HepG2 (cell line): ENCODE measurements at regions not wholly inside any gene's neighbourhood (a gene's known extent, or its start where the extent isn't known, plus 50 kb on each side); places are given as distances from the start of the nearest gene placed in this dataset.

Experiments
- ATAC-seq: fragments of 200-7000 bp; cut with Tn5 transposase; 3 replicates; pipeline ENCODE4 v1.9.1; 2020; ENCODE audit warnings: mild to moderate bottlenecking, moderate library complexity
- BruUV-seq: library from RNA; stranded (reverse); fragments of 400-500 nt; replicated peaks from 2 replicates; lab custom pipeline; 2021; lab: Mats Ljungman, UMichigan
- CTCF ChIA-PET: fragments of 300-600 bp; formaldehyde crosslinking; extraction: SDS; loops from one replicate; lab custom pipeline; 2021; ENCODE audit warnings: low total read pairs, inconsistent platforms, low intra/inter-chr PET ratio; lab: Yijun Ruan, JAX
- POLR2A ChIA-PET: fragments of 350-600 bp; sonication (Branson Sonifier 250); formaldehyde crosslinking; loops from one replicate; lab custom pipeline; 2020; ENCODE audit warnings: antibody characterized with exemption, inconsistent platforms; lab: Yijun Ruan, JAX
- DNase-seq: peaks from one replicate; pipeline ENCODE4 v3.0.0-alpha.2; 2015; ENCODE audit warnings: low spot score
- FAIRE-seq: peaks from 3 replicates; lab custom pipeline; 2011; peaks lifted over from hg19 to GRCh38; lab: Jason Lieb, UNC
- H2AFZ ChIP-seq: one replicate; pipeline ENCODE4 v1.6.1; 2011; ENCODE audit warnings: low read length, inconsistent platforms
- H3K27ac ChIP-seq: fragments of 300-600 bp; 3 replicates; pipeline ENCODE4 v1.8.0; 2011; ENCODE audit warnings: mixed run types, mild to moderate bottlenecking, mixed read lengths, low read length, inconsistent platforms; ENCODE audit not compliant: insufficient read depth; ENCODE audit errors: extremely low read length
- H3K27me3 ChIP-seq, 2 experiments: fragments of 200-600 bp in 1 of 2; 2 replicates in 1 of 2; 3 replicates in 1 of 2; pipeline versions ENCODE4 v1.6.0 to v1.8.0; 2011; ENCODE audit warnings: low read length in 2 of 2, mild to moderate bottlenecking in 2 of 2, moderate library complexity in 2 of 2, inconsistent platforms in 1 of 2; ENCODE audit not compliant: insufficient read depth in 2 of 2, control insufficient read depth in 1 of 2
- H3K36me3 ChIP-seq, 2 experiments: fragments of 200-600 bp in 1 of 2; replicated peaks in 1 of 2; 2 replicates in 1 of 2; 3 replicates in 1 of 2; pipeline versions ENCODE4 v1.5.1 to v1.8.0; 2011; ENCODE audit warnings: low read length in 2 of 2, inconsistent platforms in 1 of 2; ENCODE audit not compliant: insufficient read depth in 2 of 2, control insufficient read depth in 1 of 2
- H3K4me1 ChIP-seq: 2 replicates; pipeline ENCODE4 v1.5.1; 2012; ENCODE audit warnings: low read length, inconsistent platforms; ENCODE audit not compliant: insufficient read depth
- H3K4me2 ChIP-seq: 2 replicates; pipeline ENCODE4 v1.6.0; 2011; ENCODE audit warnings: low read depth, low read length, inconsistent platforms
- H3K4me3 ChIP-seq, 3 experiments: fragments of 200-600 bp in 1 of 3; sonication (generic), shearing (Covaris generic) in 1 of 3; replicated peaks in 1 of 3; 2 replicates each; pipeline ENCODE4 v1.5.1; 2011 to 2016; ENCODE audit warnings: low read length in 3 of 3, inconsistent platforms in 2 of 3, low read depth in 2 of 3, mild to moderate bottlenecking in 2 of 3, control low read depth in 1 of 3, mixed read lengths in 1 of 3; ENCODE audit not compliant: insufficient read depth in 1 of 3
- H3K79me2 ChIP-seq: one replicate; pipeline ENCODE4 v1.6.1; 2011; ENCODE audit warnings: low read length, inconsistent platforms; ENCODE audit not compliant: insufficient read depth
- H3K9ac ChIP-seq: 2 replicates; pipeline ENCODE4 v1.6.0; 2011; ENCODE audit warnings: mild to moderate bottlenecking, low read depth, low read length, inconsistent platforms; ENCODE audit not compliant: insufficient read depth
- H3K9me3 ChIP-seq: 2 replicates; pipeline ENCODE4 v1.5.1; 2012; ENCODE audit warnings: mild to moderate bottlenecking, low read length
- H4K20me1 ChIP-seq: 2 replicates; pipeline ENCODE4 v1.6.0; 2011; ENCODE audit warnings: inconsistent platforms, mild to moderate bottlenecking, low read length, moderate library complexity; ENCODE audit not compliant: insufficient read depth
- FOXO1 ChIP-seq: sonication (generic); formaldehyde crosslinking; IDR thresholded peaks from 2 replicates; pipeline ENCODE4 v1.4.0; 2020; ENCODE audit warnings: missing genetic modification reagents
- HNRNPH1 ChIP-seq: fragments of 200-400 bp; formaldehyde crosslinking; optimal IDR thresholded peaks from 2 replicates; pipeline ENCODE3; 2017; ENCODE audit warnings: mild to moderate bottlenecking, low read depth, low read length
- KDM1A ChIP-seq: IDR thresholded peaks from 2 replicates; pipeline ENCODE4 v1.6.1; 2016; ENCODE audit warnings: missing compliant biosample characterization
- MXI1 ChIP-seq: IDR thresholded peaks from 3 replicates; pipeline ENCODE4 v1.6.1; 2012; ENCODE audit warnings: low read depth, low read length, inconsistent platforms, borderline replicate concordance
- NR2F2 ChIP-seq: IDR thresholded peaks from 2 replicates; pipeline ENCODE4 v1.6.1; 2012; ENCODE audit warnings: low read depth, inconsistent platforms, borderline replicate concordance
- PITX1 ChIP-seq: sonication (generic); formaldehyde crosslinking; IDR thresholded peaks from 2 replicates; pipeline ENCODE4 v1.5.1; 2020; ENCODE audit warnings: mild to moderate bottlenecking, missing genetic modification reagents
- POGZ ChIP-seq: sonication (generic); formaldehyde crosslinking; IDR thresholded peaks from 2 replicates; pipeline ENCODE4 v1.4.0; 2020; ENCODE audit warnings: mild to moderate bottlenecking, missing genetic modification reagents
- POLR2A ChIP-seq, 2 experiments: IDR thresholded peaks; 2 replicates each; pipeline ENCODE4 v1.6.1; 2011; ENCODE audit warnings: low read depth in 2 of 2, low read length in 2 of 2, mild to moderate bottlenecking in 1 of 2, moderate library complexity in 1 of 2; ENCODE audit not compliant: insufficient read depth in 1 of 2
- SIX4 ChIP-seq: sonication (generic); formaldehyde crosslinking; IDR thresholded peaks from 2 replicates; pipeline ENCODE4 v1.4.0; 2020; ENCODE audit warnings: missing genetic modification reagents
- SOX6 ChIP-seq, 2 experiments: fragments of 450-650 bp in 1 of 2; sonication (generic) in 1 of 2; formaldehyde crosslinking in 1 of 2; IDR thresholded peaks; 2 replicates each; pipeline versions ENCODE4 v1.4.0 to v1.6.1; 2017 to 2020; ENCODE audit warnings: antibody characterized with exemption in 1 of 2, mild to moderate bottlenecking in 1 of 2, missing genetic modification reagents in 1 of 2
- ZC3H13 ChIP-seq: sonication (generic); formaldehyde crosslinking; IDR thresholded peaks from 2 replicates; pipeline ENCODE4 v1.8.1; 2023; ENCODE audit warnings: mild to moderate bottlenecking, missing genetic modification reagents, moderate library complexity
- ZFP90 ChIP-seq: sonication (generic); formaldehyde crosslinking; IDR thresholded peaks from 2 replicates; pipeline ENCODE4 v1.8.0; 2022; ENCODE audit warnings: missing genetic modification reagents, mild to moderate bottlenecking, inconsistent platforms, borderline replicate concordance
- ZFY ChIP-seq: sonication (generic); formaldehyde crosslinking; IDR thresholded peaks from 2 replicates; pipeline ENCODE4 v1.4.0; 2020; ENCODE audit warnings: missing genetic modification reagents
- ZNF543 ChIP-seq: sonication (generic); formaldehyde crosslinking; IDR thresholded peaks from 2 replicates; pipeline ENCODE4 v1.4.0; 2020; ENCODE audit warnings: mild to moderate bottlenecking, missing genetic modification reagents
- ZNF839 ChIP-seq: sonication (generic); formaldehyde crosslinking; IDR thresholded peaks from 2 replicates; pipeline ENCODE4 v1.4.0; 2020; ENCODE audit warnings: missing genetic modification reagents, mild to moderate bottlenecking, borderline replicate concordance
- ZSCAN29 ChIP-seq: sonication (generic); formaldehyde crosslinking; conservative IDR thresholded peaks from 2 replicates; pipeline ENCODE4 v1.4.0; 2020; ENCODE audit warnings: mild to moderate bottlenecking, missing genetic modification reagents
- ZSCAN30 ChIP-seq: sonication (generic); formaldehyde crosslinking; IDR thresholded peaks from 2 replicates; pipeline ENCODE4 v1.5.0; 2020; ENCODE audit warnings: mild to moderate bottlenecking, missing genetic modification reagents
- WGBS: methylation state at CpG from one replicate; pipeline ENCODE4 v1.1.6; 2017; ENCODE audit warnings: low lambda C conversion rate; 5-methylcytosine and 5-hydroxymethylcytosine counted together
- in situ Hi-C: cut with HindIII; loops from 2 replicates; pipeline ENCODE4 v1.10.0; 2017; ENCODE audit warnings: low pct_unique_long_range_greater_than_20kb; ENCODE audit not compliant: extremely low pct_ligation_motif_present
- intact Hi-C: fragments of 100-400 bp; cut with micrococcal nuclease; formaldehyde crosslinking; loops from one replicate; pipeline ENCODE4 v1.10.0; 2022; ENCODE audit not compliant: unreplicated experiment
- TF ChIP-seq, protein P1 (sequence below): sonication (generic); formaldehyde crosslinking; IDR thresholded peaks from 2 replicates; pipeline ENCODE4 v1.4.0; 2020; ENCODE audit warnings: mild to moderate bottlenecking, low read depth, missing genetic modification reagents

DNA sequence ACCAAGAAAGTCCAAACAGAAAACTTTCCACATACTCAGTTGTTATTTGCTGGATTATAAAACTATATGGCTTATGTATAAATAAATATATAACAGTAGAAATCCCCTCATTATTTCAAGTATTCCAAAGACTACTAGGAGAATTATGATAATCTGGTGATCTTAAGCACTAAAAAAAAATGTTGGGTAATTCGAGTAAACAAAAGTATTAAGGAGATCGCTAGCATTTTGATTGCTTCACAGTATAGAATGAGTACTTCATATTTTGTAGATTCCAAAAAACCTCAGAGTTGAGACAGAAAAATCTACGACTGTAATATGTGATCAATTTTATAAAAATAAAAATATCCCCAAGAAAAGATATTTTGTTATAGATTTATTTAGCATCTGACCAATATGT, 236.4 kb upstream of the TENT5A start:
- no peak for DNase-seq
- no peak for FAIRE-seq
- no peak overlapping the region for H3K27ac ChIP-seq
- no peak overlapping the region for H3K4me3 ChIP-seq
- TF ChIP-seq ZFY (no peak), POLR2A (IDR thresholded peaks at IDR 0.05; ENCODE audit: insufficient read depth in 1 of 2, low read depth in 2 of 2, low read length in 2 of 2) (no peak), ZFP90 (no peak), HNRNPH1 (no peak), ZSCAN30 (no peak), ZC3H13 (CRISPR knock-in tag) (no peak), ZNF839 (CRISPR knock-in tag) (no peak), POGZ (CRISPR knock-in tag) (no peak), ZNF543 (no peak), SOX6 (IDR thresholded peaks at IDR 0.05) (no peak), SOX6 (CRISPR knock-in tag; IDR thresholded peaks at IDR 0.05) (no peak), KDM1A (CRISPR knock-in tag) (no peak), SIX4 (no peak), FOXO1 (no peak), MXI1 (no peak), PITX1 (CRISPR knock-in tag) (no peak), NR2F2 (no peak), ZSCAN29 (no peak)
- TF ChIP-seq, protein P1, sequence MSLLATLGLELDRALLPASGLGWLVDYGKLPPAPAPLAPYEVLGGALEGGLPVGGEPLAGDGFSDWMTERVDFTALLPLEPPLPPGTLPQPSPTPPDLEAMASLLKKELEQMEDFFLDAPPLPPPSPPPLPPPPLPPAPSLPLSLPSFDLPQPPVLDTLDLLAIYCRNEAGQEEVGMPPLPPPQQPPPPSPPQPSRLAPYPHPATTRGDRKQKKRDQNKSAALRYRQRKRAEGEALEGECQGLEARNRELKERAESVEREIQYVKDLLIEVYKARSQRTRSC (CRISPR knock-in tag): no peak
- no peak overlapping the region for H2AFZ ChIP-seq
- H3K4me2 ChIP-seq: no peak overlapping the region
- no peaks in the 10 kb centered on the region for H4K20me1 ChIP-seq
- 57% methylated on average over 3 of the region's 3 CpGs for WGBS
- H3K9me3 ChIP-seq: no peaks in the 10 kb centered on the region
- no peaks in the 10 kb centered on the region for H3K36me3 ChIP-seq
- H3K4me1 ChIP-seq: no peaks in the 10 kb centered on the region
- ChIA-PET CTCF (no interaction called here), POLR2A (no interaction called here)
- in situ Hi-C loops: no loop called here
- BruUV-seq: no TSS peak
- intact Hi-C loops: no loop called here
- no peaks in the 10 kb centered on the region for H3K79me2 ChIP-seq
- no peak overlapping the region for H3K9ac ChIP-seq
- H3K27me3 ChIP-seq: no peaks in the 10 kb centered on the region
- ATAC-seq: no peak
